H1 (cell line): ENCODE measurements at regions not wholly inside any gene's neighbourhood (a gene's known extent, or its start where the extent isn't known, plus 50 kb on each side); places are given as distances from the start of the nearest gene placed in this dataset.

ENCODE experiments used
- CTCF ChIA-PET: fragments of 300-600 bp; sonication (Branson Sonifier 250); formaldehyde crosslinking; loops from one replicate; lab custom pipeline; 2021; ENCODE audit not compliant: partially characterized antibody; lab: Charles Lee
- POLR2A ChIA-PET: fragments of 300-600 bp; sonication (Branson Sonifier 250); formaldehyde crosslinking; loops from one replicate; lab custom pipeline; 2021; ENCODE audit warnings: inconsistent platforms; ENCODE audit not compliant: partially characterized antibody; lab: Charles Lee
- DNase-seq, 2 experiments: peaks; one replicate each; pipeline versions ENCODE4 v3.0.0 to v3.0.0-alpha.2; 2010 to 2022; ENCODE audit warnings: low spot score in 2 of 2, low read depth in 1 of 2, mixed read lengths in 1 of 2
- FAIRE-seq: peaks from 2 replicates; lab custom pipeline; 2011; peaks lifted over from hg19 to GRCh38; lab: Jason Lieb, UNC
- H2AFZ ChIP-seq: 2 replicates; pipeline ENCODE4 v1.8.1; 2012; ENCODE audit warnings: low read length, inconsistent platforms
- H2AK5ac ChIP-seq: 2 replicates; pipeline ENCODE4 v1.6.1; 2013; ENCODE audit warnings: low read depth, low read length
- H2BK120ac ChIP-seq: replicated peaks from 2 replicates; pipeline ENCODE3; 2013; ENCODE audit warnings: low read depth, low read length, inconsistent platforms
- H2BK12ac ChIP-seq: 2 replicates; pipeline ENCODE4 v1.6.1; 2013; ENCODE audit warnings: low read depth, low read length
- H2BK15ac ChIP-seq: 2 replicates; pipeline ENCODE4 v1.6.1; 2013; ENCODE audit warnings: low read length
- H2BK20ac ChIP-seq: 2 replicates; pipeline ENCODE4 v1.6.1; 2013; ENCODE audit warnings: low read length
- H2BK5ac ChIP-seq: 2 replicates; pipeline ENCODE4 v1.6.1; 2013; ENCODE audit warnings: low read depth, low read length
- H3K14ac ChIP-seq: 2 replicates; pipeline ENCODE4 v1.6.1; 2013; ENCODE audit warnings: inconsistent platforms; ENCODE audit not compliant: insufficient read length
- H3K18ac ChIP-seq: 2 replicates; pipeline ENCODE4 v1.6.1; 2013; ENCODE audit warnings: low read length; ENCODE audit errors: extremely low read depth
- H3K23ac ChIP-seq: 2 replicates; pipeline ENCODE4 v1.6.1; 2013; ENCODE audit warnings: inconsistent platforms; ENCODE audit not compliant: insufficient read length
- H3K23me2 ChIP-seq: 2 replicates; pipeline ENCODE4 v1.6.1; 2013; ENCODE audit warnings: low read depth, low read length
- H3K27ac ChIP-seq: 2 replicates; pipeline ENCODE4 v1.6.1; 2011; ENCODE audit warnings: low read depth, low read length, inconsistent platforms
- H3K27me3 ChIP-seq, 4 experiments: replicated peaks in 1 of 4; 1 replicate in 1 of 4; 2 replicates in 3 of 4; pipeline versions ENCODE4 v1.6.1 to v1.8.1; 2011 to 2013; ENCODE audit warnings: low read length in 3 of 4, mild to moderate bottlenecking in 3 of 4, inconsistent platforms in 2 of 4, mixed read lengths in 2 of 4, moderate library complexity in 1 of 4; ENCODE audit not compliant: control insufficient read depth in 3 of 4, insufficient read depth in 3 of 4; ENCODE audit errors: extremely low read depth in 1 of 4
- H3K36me3 ChIP-seq, 4 experiments: 2 replicates each; pipeline versions ENCODE4 v1.6.1 to v1.8.1; 2011 to 2013; ENCODE audit warnings: mild to moderate bottlenecking in 4 of 4, low read length in 3 of 4, moderate library complexity in 2 of 4, control low read depth in 1 of 4, inconsistent platforms in 1 of 4; ENCODE audit not compliant: insufficient read depth in 4 of 4, control insufficient read depth in 2 of 4
- H3K4ac ChIP-seq: replicated peaks from 2 replicates; pipeline ENCODE3; 2013; ENCODE audit warnings: low read length, low read depth, mixed read lengths, inconsistent platforms; ENCODE audit not compliant: insufficient read length
- H3K4me1 ChIP-seq, 4 experiments: replicated peaks in 1 of 4; 1 replicate in 1 of 4; 2 replicates in 3 of 4; pipeline versions ENCODE4 v1.6.1 to v1.8.1; 2011 to 2013; ENCODE audit warnings: low read length in 3 of 4, inconsistent platforms in 2 of 4, mixed read lengths in 1 of 4; ENCODE audit not compliant: insufficient read depth in 4 of 4, control insufficient read depth in 3 of 4
- H3K4me2 ChIP-seq, 2 experiments: 2 replicates each; pipeline versions ENCODE4 v1.6.1 to v1.8.1; 2011 to 2013; ENCODE audit warnings: low read depth in 2 of 2, low read length in 2 of 2, control low read depth in 1 of 2, inconsistent platforms in 1 of 2, mild to moderate bottlenecking in 1 of 2; ENCODE audit not compliant: insufficient read depth in 1 of 2
- H3K4me3 ChIP-seq, 4 experiments: fragments of 200-600, 300-600 bp in 1 of 4; sonication (generic), shearing (Covaris generic), sonication (Bioruptor Twin) in 1 of 4; 2 replicates each; pipeline versions ENCODE4 v1.5.1 to v1.8.1; 2011 to 2016; ENCODE audit warnings: low read length in 4 of 4, low read depth in 3 of 4, control low read depth in 2 of 4, inconsistent platforms in 2 of 4, mild to moderate bottlenecking in 2 of 4, mixed read lengths in 1 of 4, moderate library complexity in 1 of 4; ENCODE audit not compliant: insufficient read depth in 2 of 4; ENCODE audit errors: extremely low read depth in 1 of 4
- H3K56ac ChIP-seq: replicated peaks from 2 replicates; pipeline ENCODE3; 2013; ENCODE audit warnings: low read depth, mild to moderate bottlenecking, mixed read lengths, low read length, inconsistent platforms; ENCODE audit not compliant: insufficient read length
- H3K79me1 ChIP-seq: 2 replicates; pipeline ENCODE4 v1.6.1; 2013; ENCODE audit warnings: low read depth, low read length, control low read depth
- H3K79me2 ChIP-seq, 2 experiments: 2 replicates each; pipeline versions ENCODE4 v1.6.1 to v1.8.1; 2012 to 2013; ENCODE audit warnings: low read length in 2 of 2, mild to moderate bottlenecking in 2 of 2, inconsistent platforms in 1 of 2; ENCODE audit not compliant: insufficient read depth in 2 of 2, control insufficient read depth in 1 of 2
- H3K9ac ChIP-seq, 4 experiments: replicated peaks in 1 of 4; 1 replicate in 1 of 4; 2 replicates in 3 of 4; pipeline versions ENCODE4 v1.6.1 to v1.8.1; 2011 to 2013; ENCODE audit warnings: low read depth in 3 of 4, low read length in 3 of 4, control low read depth in 2 of 4, mild to moderate bottlenecking in 2 of 4, moderate library complexity in 2 of 4, inconsistent platforms in 1 of 4; ENCODE audit errors: extremely low read depth in 1 of 4
- H3K9me3 ChIP-seq, 2 experiments: 2 replicates each; pipeline versions ENCODE4 v1.6.1 to v1.8.1; 2012 to 2013; ENCODE audit warnings: mild to moderate bottlenecking in 2 of 2, moderate library complexity in 2 of 2, control low read depth in 1 of 2, inconsistent platforms in 1 of 2, low read depth in 1 of 2, low read length in 1 of 2, mixed read lengths in 1 of 2; ENCODE audit not compliant: insufficient read depth in 2 of 2
- H4K20me1 ChIP-seq, 2 experiments: replicated peaks in 1 of 2; 2 replicates each; pipeline versions ENCODE3 to v1.8.1; 2011 to 2013; ENCODE audit warnings: inconsistent platforms in 2 of 2, low read length in 2 of 2, mild to moderate bottlenecking in 1 of 2; ENCODE audit not compliant: insufficient read depth in 2 of 2, control insufficient read depth in 1 of 2
- H4K5ac ChIP-seq: 2 replicates; pipeline ENCODE4 v1.6.1; 2013; ENCODE audit warnings: low read length, low read depth, mixed read lengths, inconsistent platforms; ENCODE audit not compliant: insufficient read length
- H4K8ac ChIP-seq: 2 replicates; pipeline ENCODE4 v1.8.0; 2013; ENCODE audit warnings: mild to moderate bottlenecking, moderate library complexity, low read length, inconsistent platforms; ENCODE audit not compliant: insufficient read depth; ENCODE audit errors: extremely low read depth
- H4K91ac ChIP-seq: replicated peaks from 2 replicates; pipeline ENCODE3; 2013; ENCODE audit warnings: low read length, mixed read lengths, inconsistent platforms; ENCODE audit not compliant: insufficient read length
- CHD1 ChIP-seq: IDR thresholded peaks from 2 replicates; pipeline ENCODE4 v1.6.1; 2012; ENCODE audit warnings: low read depth, low read length, improper control_type of control experiment
- KDM1A ChIP-seq: fragments of 200-600, 300-600 bp; sonication (generic); IDR thresholded peaks from 2 replicates; pipeline ENCODE4 v1.7.1; 2016; ENCODE audit warnings: mild to moderate bottlenecking, low read length, borderline replicate concordance
- KDM4A ChIP-seq: IDR thresholded peaks from one replicate; pipeline ENCODE4 v1.7.1; 2012; ENCODE audit warnings: low read depth, mild to moderate bottlenecking, moderate library complexity, low read length, inconsistent platforms; ENCODE audit not compliant: severe bottlenecking
- POLR2A ChIP-seq, 2 experiments: IDR thresholded peaks; 1 replicate in 1 of 2; 2 replicates in 1 of 2; pipeline ENCODE4 v1.6.1; 2011; ENCODE audit warnings: low read depth in 2 of 2, low read length in 2 of 2, mild to moderate bottlenecking in 2 of 2; ENCODE audit errors: control extremely low read depth in 1 of 2
- RBBP5 ChIP-seq: IDR thresholded peaks from 2 replicates; pipeline ENCODE4 v1.7.1; 2012; ENCODE audit warnings: low read depth, mild to moderate bottlenecking, inconsistent platforms, low read length, moderate library complexity, borderline replicate concordance
- SP4 ChIP-seq: IDR thresholded peaks from 2 replicates; pipeline ENCODE4 v1.6.1; 2012; ENCODE audit warnings: low read length, inconsistent platforms
- TAF7 ChIP-seq: optimal IDR thresholded peaks from 2 replicates; pipeline ENCODE3; 2011; ENCODE audit warnings: low read depth, mild to moderate bottlenecking, inconsistent platforms, low read length, moderate library complexity, borderline replicate concordance
- whole genome bisulfite sequencing, 2 experiments: shearing (Covaris generic) in 1 of 2; methylation state at CpG; one replicate each; pipeline versions ENCODE4 v1.1.6 to v1.1.7; 2013 to 2015; ENCODE audit warnings: low lambda C conversion rate in 2 of 2, mixed read lengths in 2 of 2, inconsistent platforms in 1 of 2, low coverage in 1 of 2, missing lambda C conversion rate in 1 of 2; ENCODE audit not compliant: insufficient replicate concordance in 2 of 2, insufficient coverage in 1 of 2, insufficient read length in 1 of 2; ENCODE audit errors: extremely low coverage in 1 of 2, missing lambda C conversion rate in 1 of 2; 5-methylcytosine and 5-hydroxymethylcytosine counted together
- TF ChIP-seq, protein P1 (sequence below): IDR thresholded peaks from 2 replicates; pipeline ENCODE4 v1.6.1; 2011; ENCODE audit warnings: low read length, improper control_type of control experiment
- TF ChIP-seq, protein P2 (sequence below): IDR thresholded peaks from 2 replicates; pipeline ENCODE4 v1.6.1; 2012; ENCODE audit warnings: low read length, inconsistent platforms
- TF ChIP-seq, protein P3 (sequence below), 3 experiments: IDR thresholded peaks; 1 replicate in 2 of 3; 2 replicates in 1 of 3; pipeline versions ENCODE4 v1.5.1 to v1.6.1; 2011; ENCODE audit warnings: low read length in 3 of 3, mild to moderate bottlenecking in 3 of 3, inconsistent platforms in 2 of 3, low read depth in 1 of 3, moderate library complexity in 1 of 3; ENCODE audit not compliant: insufficient read depth in 1 of 3; ENCODE audit errors: control extremely low read depth in 1 of 3

DNA sequence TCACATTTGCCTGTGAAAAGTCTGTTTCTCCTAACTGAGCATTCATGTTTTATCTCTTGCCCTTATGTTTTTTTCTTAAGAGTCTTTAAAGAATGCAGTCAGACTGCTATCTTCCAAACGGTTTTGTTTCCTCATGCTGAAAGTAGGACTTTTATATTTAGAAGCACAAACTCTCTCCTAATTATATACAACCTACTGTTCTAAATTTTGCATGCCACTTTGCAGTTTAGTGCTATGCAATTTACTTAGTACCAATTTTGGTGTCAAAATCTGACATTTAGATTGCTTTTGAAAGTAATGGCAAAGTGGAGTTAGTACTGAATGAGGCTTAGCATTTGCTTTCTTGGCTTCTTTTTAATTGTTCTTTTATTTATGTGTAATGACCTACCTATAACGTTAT, 55.1 kb upstream of the PCDH20 start:
- Histone ChIP-seq H3K23ac (no peak overlapping the region), H3K27me3 (no peaks in the 10 kb centered on the region), H3K18ac (no peak overlapping the region), H3K4me3 (no peak overlapping the region), H3K79me1 (no peaks in the 10 kb centered on the region), H3K4ac (no peak overlapping the region), H3K9ac (no peak overlapping the region), H4K8ac (no peak overlapping the region), H4K20me1 (no peaks in the 10 kb centered on the region), H3K79me2 (no peaks in the 10 kb centered on the region), H2AFZ (no peak overlapping the region), H3K27ac (no peak overlapping the region), H2AK5ac (no peak overlapping the region), H2BK120ac (no peak overlapping the region), H3K4me2 (no peak overlapping the region), H3K36me3 (no peaks in the 10 kb centered on the region), H3K23me2 (no peaks in the 10 kb centered on the region), H3K56ac (no peak overlapping the region), H4K5ac (no peak overlapping the region), H2BK20ac (no peak overlapping the region), H2BK12ac (no peak overlapping the region), H3K4me1 (no peaks in the 10 kb centered on the region), H2BK5ac (no peak overlapping the region), H3K14ac (no peak overlapping the region), H2BK15ac (no peak overlapping the region), H3K9me3 (no peaks in the 10 kb centered on the region), H4K91ac (no peak overlapping the region)
- no peak for DNase-seq
- ChIA-PET POLR2A (no interaction called here), CTCF (no interaction called here)
- no peak for FAIRE-seq
- WGBS, 2 experiments = 75% methylated on average over 2 of the region's 2 CpGs; no CpG with 5 or more reads in 1 of the 2 experiments
- no peak for TF ChIP-seq CHD1
- no peak for TF ChIP-seq KDM1A
- TF ChIP-seq RBBP5 = no peak
- no peak for TF ChIP-seq POLR2A (IDR thresholded peaks at IDR 0.05; ENCODE audit: control extremely low read depth in 1 of 2, low read depth in 2 of 2, low read length in 2 of 2)
- TF ChIP-seq, protein P1, sequence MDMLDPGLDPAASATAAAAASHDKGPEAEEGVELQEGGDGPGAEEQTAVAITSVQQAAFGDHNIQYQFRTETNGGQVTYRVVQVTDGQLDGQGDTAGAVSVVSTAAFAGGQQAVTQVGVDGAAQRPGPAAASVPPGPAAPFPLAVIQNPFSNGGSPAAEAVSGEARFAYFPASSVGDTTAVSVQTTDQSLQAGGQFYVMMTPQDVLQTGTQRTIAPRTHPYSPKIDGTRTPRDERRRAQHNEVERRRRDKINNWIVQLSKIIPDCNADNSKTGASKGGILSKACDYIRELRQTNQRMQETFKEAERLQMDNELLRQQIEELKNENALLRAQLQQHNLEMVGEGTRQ = no peak
- TF ChIP-seq TAF7 = no peak
- no peak for TF ChIP-seq KDM4A
- no peak for TF ChIP-seq SP4
- TF ChIP-seq, protein P2, sequence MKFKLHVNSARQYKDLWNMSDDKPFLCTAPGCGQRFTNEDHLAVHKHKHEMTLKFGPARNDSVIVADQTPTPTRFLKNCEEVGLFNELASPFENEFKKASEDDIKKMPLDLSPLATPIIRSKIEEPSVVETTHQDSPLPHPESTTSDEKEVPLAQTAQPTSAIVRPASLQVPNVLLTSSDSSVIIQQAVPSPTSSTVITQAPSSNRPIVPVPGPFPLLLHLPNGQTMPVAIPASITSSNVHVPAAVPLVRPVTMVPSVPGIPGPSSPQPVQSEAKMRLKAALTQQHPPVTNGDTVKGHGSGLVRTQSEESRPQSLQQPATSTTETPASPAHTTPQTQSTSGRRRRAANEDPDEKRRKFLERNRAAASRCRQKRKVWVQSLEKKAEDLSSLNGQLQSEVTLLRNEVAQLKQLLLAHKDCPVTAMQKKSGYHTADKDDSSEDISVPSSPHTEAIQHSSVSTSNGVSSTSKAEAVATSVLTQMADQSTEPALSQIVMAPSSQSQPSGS = no peak
- TF ChIP-seq, protein P3, sequence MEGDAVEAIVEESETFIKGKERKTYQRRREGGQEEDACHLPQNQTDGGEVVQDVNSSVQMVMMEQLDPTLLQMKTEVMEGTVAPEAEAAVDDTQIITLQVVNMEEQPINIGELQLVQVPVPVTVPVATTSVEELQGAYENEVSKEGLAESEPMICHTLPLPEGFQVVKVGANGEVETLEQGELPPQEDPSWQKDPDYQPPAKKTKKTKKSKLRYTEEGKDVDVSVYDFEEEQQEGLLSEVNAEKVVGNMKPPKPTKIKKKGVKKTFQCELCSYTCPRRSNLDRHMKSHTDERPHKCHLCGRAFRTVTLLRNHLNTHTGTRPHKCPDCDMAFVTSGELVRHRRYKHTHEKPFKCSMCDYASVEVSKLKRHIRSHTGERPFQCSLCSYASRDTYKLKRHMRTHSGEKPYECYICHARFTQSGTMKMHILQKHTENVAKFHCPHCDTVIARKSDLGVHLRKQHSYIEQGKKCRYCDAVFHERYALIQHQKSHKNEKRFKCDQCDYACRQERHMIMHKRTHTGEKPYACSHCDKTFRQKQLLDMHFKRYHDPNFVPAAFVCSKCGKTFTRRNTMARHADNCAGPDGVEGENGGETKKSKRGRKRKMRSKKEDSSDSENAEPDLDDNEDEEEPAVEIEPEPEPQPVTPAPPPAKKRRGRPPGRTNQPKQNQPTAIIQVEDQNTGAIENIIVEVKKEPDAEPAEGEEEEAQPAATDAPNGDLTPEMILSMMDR (IDR thresholded peaks at IDR 0.05; ENCODE audit: control extremely low read depth in 1 of 3, insufficient read depth in 1 of 3, low read depth in 1 of 3, low read length in 3 of 3) = no peak
